HG03354 (cell line): ENCODE measurements at regions not wholly inside any gene's neighbourhood (a gene's known extent, or its start where the extent isn't known, plus 50 kb on each side); places are given as distances from the start of the nearest gene placed in this dataset.

ENCODE experiments used
- ATAC-seq: cut with Tn5 transposase; IDR thresholded peaks from one replicate; pipeline ENCODE4 v1.9.1; 2021; ENCODE audit warnings: mild to moderate bottlenecking; ENCODE audit not compliant: unreplicated experiment, poor library complexity, severe bottlenecking

DNA sequence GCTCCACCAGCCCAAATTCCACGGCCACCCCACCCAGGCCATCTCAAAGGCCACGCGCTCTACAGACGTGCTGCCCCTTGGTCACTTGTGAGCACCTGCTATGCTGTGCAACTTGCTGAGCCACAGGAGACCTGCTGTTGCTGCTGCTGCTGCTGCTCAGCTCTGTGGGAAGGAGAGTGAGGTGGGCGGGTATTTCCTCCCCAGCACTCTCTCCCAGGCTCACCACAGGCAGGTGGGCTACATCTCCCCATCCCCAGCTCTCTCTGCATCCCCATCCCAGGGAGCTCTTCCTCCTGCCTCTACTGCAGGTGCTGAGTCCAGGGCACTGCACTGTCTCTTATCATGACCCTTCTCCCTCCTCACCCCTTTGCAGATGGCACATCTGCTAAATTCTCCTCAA, 306.9 kb downstream of the BCL11B start:
- no peak for ATAC-seq

DNA sequence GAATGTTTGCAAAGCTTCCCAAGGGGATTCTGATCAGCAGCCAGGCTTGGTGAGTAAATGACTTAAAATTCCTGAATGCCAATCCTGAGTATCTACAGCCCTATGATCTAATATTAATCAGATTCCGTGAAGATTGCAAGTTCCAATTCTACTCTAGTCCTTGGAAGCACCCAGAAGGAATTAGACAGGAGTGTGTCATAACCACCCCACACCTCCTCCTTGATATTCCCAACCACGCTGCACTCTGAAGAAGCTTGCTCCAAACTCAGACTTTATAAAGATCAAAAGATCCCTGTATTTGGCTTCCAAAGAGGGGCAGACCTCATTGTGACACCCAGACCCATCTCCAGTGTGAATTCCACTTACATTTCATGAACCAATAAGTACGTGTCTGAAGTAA, 306.0 kb downstream of the BCL11B start:
- ATAC-seq: no peak

DNA sequence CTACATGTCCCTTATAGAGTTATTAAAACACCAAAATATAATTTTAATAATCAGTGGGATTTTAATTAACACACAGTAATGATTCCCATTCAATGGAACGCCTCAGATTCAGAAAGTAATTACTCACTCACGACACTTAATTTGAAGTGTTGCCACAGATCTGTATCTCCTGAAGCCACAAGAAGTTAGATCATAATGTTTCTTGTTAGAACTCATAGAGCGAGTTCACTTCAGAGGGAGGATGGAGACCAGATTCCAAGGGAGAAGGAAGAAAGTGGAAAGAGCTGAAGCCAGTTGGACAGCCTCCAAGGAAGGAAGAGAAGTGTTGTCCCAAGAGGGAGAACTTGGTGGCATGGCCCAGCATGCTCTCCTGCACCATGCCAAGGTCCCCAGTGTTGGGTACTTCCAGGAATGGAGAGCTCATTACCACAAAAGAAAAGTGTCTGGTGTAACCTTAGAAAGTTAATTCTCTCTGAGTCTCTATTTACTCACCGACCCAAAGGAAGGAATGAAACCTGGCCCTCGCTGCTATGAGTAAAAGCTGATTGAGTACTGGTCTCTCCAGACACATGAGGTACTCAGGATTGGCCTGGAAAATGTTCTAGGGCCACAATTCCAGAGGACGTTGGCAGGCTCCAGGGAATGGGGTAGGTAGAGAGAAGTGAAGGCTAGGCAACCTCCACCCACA, 305.4 kb downstream of the BCL11B start:
- no peak for ATAC-seq

DNA sequence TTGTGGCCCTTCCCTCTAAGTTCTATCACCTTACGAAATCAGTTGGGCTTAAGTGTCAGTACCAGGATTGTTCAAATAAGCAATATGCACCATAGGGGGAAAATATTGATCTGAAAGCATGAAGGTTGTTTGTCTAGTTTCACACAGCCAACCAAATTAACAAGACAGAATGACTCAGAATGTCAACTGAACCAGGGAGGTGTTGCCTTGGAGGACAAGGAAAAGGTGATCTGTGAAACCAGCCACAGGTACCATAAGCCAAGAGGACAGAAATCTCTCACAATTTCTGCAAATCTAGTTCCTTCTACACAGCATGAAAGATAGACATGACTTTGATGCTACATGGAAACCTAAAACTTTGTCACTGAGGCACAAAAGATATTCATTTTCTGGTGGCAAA, 297.9 kb downstream of the BCL11B start:
- no peak for ATAC-seq

DNA sequence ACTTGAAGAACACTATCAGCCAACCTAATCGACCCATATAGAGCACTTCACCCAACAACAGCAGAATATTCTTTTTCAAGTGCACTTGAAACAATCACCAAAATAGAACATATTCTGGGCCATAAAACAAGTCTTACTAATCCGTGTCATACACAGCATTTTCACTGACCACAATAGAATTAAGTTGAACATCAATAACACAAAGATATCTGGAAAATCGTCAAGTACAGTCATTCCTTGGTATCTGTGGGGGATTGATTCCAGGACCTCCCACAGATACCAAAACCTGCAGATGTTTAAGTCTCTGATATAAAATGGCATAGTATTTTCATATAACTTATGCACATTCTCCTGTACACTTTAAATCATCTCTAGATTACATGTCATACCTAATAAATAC, 295.7 kb downstream of the BCL11B start:
- no peak for ATAC-seq

DNA sequence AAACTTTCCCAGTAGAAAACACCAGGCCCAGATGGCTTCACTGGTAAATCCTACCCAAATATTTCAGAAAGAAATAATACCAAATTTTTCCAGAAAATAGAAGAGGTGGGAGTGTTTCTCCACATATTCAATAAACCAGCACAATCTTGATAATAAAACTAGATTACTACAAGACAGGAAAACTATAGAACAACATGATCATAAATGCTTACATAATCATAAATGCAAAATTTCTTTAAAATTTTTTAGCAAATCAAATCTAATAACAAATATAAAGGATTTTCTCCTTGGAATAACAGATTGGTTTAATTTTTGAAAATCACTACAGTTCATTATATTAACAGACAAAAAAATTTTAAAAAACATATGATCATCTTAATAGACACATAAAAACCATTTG, 294.5 kb downstream of the BCL11B start:
- no peak for ATAC-seq

DNA sequence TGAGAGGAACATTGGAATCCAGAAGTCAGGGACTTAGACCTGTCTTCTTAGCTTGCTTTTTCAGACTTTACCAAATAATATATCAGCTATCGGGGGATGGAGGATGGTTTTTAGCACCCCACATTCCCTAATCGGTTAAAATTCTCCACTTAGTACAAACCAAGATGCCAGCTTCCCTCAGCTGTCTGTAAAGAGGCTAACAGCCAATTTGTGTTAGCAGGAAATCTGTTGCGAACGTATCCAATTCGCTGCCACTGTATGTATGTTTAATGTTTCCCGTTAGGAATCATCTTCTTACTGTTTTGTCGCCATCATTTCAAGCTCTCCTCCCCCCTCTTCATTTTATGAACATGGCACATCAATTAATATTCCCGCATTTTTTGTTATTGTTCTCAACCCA, 289.0 kb downstream of the BCL11B start:
- no peak for ATAC-seq

DNA sequence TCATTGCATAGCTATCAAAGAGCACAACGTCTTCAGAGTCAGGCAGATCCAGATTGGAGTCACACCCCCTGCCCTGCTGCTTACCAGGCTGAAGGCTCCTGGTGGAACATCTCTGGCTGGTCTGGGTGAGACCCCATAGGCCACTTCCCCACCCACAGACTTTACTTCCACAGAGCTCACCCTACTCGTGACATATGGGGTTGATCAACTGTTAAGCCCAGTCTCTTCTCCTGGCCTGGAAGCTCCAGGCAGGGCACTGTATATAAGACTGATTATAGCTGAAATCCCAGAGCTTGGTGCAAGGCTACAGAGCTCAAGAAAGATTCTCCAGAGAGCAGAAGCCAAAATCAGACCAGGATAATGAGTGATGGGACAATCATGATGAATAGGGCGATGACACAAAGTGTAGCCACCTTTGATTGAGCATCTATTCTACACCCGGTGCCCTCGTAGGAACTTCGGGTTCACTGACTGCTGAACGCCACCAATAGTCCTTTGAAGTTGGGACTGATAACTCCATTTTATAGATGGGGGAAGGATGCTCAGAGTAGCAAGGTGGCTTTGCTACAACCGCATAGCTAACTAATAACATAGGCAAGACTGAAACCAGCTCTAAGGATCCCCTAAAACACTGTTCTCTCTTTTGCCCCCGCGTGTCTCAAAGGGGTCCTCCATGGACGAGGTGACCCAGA, 287.8 kb downstream of the BCL11B start:
- no peak for ATAC-seq

DNA sequence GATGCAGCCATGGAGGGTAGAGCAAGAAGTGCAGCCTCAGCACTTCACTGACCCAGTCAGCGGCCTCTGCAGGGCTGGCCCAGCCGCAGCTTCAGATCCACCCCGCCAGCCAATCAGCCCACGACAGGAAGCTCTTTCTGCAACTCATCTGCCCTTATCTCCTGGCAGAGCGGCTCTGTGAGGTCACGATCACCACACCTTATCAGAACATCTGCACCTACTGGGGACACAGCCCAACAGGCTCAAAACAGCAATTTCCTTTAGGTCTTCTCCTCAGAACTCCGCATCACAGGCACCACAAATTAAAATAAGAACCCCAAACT, 287.3 kb downstream of the BCL11B start:
- ATAC-seq: no peak

DNA sequence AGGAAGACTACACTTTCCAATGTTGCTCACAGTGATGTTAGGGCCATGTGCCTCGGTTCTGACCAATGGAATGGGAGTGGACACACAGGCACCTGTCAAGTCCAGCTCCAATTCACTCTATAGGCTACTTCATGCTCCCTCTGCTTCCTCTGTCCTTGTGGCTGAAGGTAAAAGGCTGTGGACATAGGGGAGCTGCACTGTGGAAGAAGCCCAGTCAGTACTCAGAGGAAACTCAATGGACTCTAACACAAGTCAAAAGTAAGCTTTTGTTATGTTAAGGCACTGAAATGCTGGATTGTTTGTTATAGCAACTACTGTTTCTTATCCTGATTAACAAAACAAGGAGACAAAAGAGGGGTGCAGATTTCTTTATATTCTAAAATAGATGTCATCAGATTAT, 278.2 kb downstream of the BCL11B start:
- ATAC-seq: no peak

DNA sequence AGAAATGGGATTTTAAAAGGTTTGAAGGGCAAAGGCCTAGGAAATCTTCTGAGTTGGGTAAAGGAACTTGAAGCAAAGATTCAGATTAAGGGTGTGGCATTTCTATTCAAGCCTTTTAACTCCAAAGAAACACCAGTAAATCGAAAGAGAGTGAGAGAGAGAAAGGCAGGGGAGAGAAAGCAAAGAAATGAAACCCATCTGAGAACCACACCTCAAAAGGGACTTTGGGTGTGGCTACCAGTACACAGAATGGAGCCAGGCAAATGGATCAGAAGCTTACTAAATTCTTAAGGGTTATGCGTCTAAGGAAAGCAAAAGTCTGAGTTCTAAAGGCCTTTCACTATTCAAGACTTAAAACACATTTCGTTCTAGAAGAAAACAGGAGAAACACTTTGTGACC, 277.4 kb downstream of the BCL11B start:
- no peak for ATAC-seq

DNA sequence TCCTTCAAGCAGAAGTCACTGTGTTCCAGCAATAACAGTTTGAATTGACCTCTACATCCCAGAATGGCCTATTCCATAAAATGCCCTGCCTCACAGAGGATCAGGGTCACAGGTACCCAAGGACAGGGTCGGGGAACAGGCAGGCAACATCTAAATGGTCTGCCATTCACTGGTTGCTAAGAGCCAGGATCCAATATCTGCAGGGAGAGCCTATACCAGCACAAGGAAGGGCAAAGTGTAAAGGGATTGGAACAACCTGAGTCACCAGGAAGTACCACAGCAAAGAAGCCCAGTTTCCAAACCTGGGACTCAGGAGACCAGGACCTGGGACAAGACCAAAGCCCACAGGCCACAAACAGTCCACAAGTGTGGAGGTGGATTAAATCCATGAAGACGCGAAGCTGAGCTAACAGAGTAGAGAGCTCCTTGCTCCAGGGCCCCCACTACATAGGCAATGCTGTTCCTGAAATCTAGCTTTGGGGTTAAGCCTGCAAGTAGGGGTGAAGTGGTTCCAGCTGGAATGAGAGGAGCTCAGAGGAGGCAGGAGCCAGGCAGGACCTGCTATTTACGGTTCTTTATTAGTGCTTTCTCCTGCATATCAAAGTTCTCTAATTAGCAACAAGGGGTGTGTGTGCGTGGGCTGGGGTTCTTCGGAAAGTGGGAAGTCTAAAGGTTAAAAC, 274.3 kb downstream of the BCL11B start:
- ATAC-seq: no peak

DNA sequence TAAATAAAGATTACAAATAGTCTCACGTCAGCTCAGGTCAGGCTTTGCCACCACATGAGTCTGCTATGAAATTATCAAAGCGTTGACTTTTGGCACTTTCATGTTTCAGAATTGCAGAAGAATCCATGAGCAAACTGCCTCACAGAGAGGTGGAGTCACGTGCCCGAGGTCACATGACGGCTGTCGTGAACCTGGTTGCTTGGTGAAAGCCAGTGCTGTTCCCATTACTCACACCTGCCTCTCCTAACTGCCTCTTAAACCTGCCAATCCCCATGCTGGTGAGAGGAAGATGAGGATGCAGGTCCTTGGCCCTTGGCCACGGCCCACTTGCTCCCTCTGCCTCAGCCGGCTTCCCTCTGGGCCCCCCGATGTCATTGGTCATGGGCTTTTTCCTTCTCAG, 272.7 kb downstream of the BCL11B start:
- ATAC-seq: no peak

DNA sequence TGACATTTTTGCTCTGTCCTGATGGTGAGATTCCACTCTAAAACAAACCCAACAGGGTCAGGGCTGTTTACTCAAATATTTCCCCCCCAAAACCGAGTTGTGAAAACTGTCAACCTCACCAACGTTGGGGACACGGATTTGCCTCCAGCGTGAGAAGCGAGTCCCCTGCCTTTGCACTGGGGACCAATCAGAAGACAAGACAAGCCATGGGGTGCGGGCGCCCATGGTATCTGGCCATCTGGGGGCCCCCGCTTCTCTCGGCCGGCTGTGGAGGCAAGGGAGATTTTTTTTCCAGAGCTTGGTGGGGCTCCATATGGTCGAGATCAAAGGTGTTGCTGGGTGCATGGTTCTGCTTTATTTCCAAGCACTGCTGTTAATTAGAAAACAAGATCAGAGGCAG, 272.1 kb downstream of the BCL11B start:
- no peak for ATAC-seq

DNA sequence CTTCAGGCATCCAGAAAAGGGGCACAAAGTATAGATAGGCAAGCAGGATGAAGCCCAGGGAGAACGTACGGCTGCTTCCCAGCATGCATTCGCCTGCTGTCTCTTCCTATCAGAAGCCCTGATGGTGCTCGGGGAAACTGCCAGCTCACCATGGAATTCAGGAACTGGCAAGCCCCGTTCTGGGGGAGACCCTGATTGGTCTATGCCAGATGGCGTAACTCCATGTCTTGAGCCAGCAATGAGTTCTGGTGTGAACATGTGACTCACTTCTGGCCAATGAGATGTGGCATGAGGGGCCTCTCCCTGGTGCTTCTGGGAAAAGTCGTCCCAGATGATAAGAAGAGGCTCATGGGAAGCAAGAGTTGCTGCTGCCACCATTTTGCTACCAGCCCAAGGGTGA, 270.8 kb downstream of the BCL11B start:
- ATAC-seq: no peak

DNA sequence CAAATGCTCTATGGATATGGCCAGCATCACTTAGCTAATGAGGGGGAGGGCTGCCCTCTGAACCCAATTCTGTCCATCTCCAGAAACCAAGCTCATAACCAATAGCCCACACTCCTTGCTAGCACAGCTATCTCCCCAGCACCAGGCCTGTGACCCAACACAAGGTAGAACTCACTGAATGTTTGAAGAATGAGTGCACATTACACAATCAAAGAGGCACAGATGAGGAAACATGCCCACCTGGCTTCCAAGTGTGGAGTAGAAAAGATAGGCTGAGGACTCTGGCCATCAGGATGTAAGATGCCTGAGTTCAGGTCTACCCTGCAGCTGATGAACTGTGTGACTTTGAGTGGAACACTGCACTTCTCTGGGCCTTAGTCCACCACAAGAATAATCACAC, 268.4 kb downstream of the BCL11B start:
- no peak for ATAC-seq

DNA sequence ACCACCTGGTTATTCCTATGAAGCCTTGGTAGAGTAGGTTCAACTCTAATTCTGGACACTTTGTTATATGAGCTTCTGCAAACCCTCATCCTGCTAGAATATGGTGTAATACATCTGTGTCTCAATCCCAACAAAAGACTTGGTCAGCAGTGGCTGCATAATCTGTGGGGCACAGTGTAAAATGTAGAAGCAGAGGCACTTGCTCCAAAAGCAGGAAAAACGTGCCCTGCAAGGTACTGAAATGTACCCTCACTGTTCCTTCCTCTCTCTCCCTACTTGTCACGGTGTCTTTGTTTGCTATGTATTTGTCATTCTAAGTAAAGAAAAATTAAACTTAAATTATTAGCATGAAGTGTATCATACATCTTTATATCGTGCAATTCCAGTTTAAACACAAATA, 267.9 kb downstream of the BCL11B start:
- ATAC-seq: no peak

DNA sequence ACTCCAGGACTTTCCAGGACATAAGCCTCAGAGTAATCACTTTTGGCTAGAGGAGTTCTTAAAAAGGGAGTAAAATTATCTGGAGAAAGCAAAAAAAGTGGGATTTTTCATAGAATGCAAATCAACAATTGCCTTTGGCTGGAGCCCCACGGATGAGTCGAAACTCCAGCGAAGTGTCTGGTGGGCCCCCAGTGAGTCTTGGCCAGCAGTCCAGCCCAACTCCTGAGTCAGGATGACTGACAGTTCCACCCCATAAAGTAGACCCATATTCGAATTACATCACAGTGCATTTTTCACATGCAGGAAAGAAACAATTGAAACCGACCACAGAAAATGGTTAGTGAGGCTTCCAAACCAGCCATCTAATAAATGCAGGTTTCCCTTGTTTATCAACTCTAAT, 265.7 kb downstream of the BCL11B start:
- no peak for ATAC-seq

DNA sequence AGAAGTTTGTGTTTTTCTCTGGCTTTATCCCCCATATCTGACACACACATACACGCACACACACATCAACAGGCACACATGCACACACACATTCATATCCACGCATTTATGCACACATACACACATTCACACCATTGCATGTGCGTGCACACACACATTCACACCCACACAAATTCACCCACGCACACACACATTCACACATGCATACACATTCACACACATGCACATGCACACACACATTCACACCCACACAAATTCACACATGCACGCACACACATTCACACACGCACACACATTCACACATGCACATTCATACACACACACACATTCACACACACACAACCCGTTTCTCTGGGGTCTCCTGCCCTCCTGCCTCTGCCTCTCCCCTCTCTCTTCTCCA, 264.2 kb downstream of the BCL11B start:
- no peak for ATAC-seq

DNA sequence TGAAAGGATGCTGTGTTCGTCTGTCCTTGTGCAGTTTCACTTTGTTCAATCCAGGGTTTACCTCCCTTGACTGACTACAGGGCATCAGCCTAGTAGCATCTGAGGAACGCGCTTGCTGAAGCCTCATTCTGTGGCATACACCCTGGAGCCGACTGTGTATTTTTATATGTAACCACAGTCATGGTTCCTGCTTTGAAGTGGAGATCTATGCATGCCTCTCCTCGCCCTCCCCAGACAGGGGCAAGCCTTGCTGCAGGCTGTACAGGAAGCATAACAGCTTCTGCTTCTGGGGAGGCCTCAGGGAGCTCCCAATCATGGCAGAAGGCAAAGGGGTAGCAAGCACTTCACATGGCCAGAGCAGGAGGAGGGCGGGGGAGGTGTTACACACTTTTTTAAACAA, 262.1 kb downstream of the BCL11B start:
- ATAC-seq: no peak

DNA sequence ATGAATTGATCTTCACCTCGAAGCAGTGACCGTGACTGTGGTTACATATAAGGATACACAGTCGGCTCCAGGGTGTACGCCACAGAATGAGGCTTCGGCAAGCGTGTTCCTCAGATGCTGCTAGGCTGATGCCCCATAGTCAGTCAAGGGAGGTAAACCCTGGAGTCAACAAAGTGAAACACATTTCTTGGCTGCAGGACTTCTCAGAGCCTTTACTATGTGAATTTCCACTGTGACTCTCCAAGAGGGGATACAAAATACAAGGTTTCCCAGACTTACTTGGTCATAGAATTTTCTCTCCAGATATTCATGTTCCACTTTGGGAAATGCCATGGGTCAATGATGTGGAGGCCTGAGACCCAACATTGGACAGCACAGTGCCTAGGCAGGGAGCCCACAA, 260.6 kb downstream of the BCL11B start:
- no peak for ATAC-seq
